ENCODE measurements at regions not wholly inside any gene's neighbourhood (a gene's known extent, or its start where the extent isn't known, plus 50 kb on each side); places are given as distances from the start of the nearest gene placed in this dataset.

- H3K9me3 ChIP-seq: no peaks in the 10 kb centered on the region
- no peak overlapping the region for H3K27ac ChIP-seq
- H3K4me3 ChIP-seq: no peak overlapping the region
- no peaks in the 10 kb centered on the region for H3K36me3 ChIP-seq (ENCODE audit: low read depth, missing control alignments)
- no peaks in the 10 kb centered on the region for H3K27me3 ChIP-seq
- TF ChIP-seq CTCF (IDR thresholded peaks at IDR 0.05) (no peak), POLR2A (IDR thresholded peaks at IDR 0.05) (no peak)
- DNase-seq: no peak
- intact Hi-C loops (cut with DNase I; ENCODE audit: low total_unique reads): loop anchor here (10.0 kb wide), 1 partner anchor 448 kb away; no protein-coding TSS in a partner anchor
- H3K4me1 ChIP-seq: no peaks in the 10 kb centered on the region
These were observed 109.0 kb downstream of the ZFP64 start for GRCh38 chr20:52082612-52083011.

- Histone ChIP-seq H3K9me3 (no peaks in the 10 kb centered on the region), H3K36me3 (ENCODE audit: low read depth, missing control alignments) (no peaks in the 10 kb centered on the region), H3K4me3 (no peak overlapping the region), H3K27ac (no peak overlapping the region), H3K27me3 (no peaks in the 10 kb centered on the region), H3K4me1 (no peaks in the 10 kb centered on the region)
- DNase-seq: no peak
- 73 to 82% methylated on average over 2 of the region's 2 CpGs for WGBS, 2 donors
- no peak for TF ChIP-seq POLR2A (IDR thresholded peaks at IDR 0.05)
- intact Hi-C loops (cut with DNase I; ENCODE audit: low total_unique reads): loop anchor here (10.0 kb wide), 1 partner anchor 447 kb away; no protein-coding TSS in a partner anchor
These were observed 109.8 kb downstream of the ZFP64 start for GRCh38 chr20:52081791-52082190.

GRCh38 chr20:52081066-52081465, 110.5 kb downstream of the ZFP64 start:
- no peaks in the 10 kb centered on the region for H3K9me3 ChIP-seq
- intact Hi-C loops (cut with DNase I; ENCODE audit: low total_unique reads): loop anchor here (10.0 kb wide), 1 partner anchor 446 kb away; no protein-coding TSS in a partner anchor
- H3K27ac ChIP-seq: no peak overlapping the region
- DNase-seq: no peak
- 76 to 78% methylated on average over 5 of the region's 5 CpGs for WGBS, 2 donors
- H3K4me3 ChIP-seq: no peak overlapping the region
- H3K27me3 ChIP-seq: no peaks in the 10 kb centered on the region
- H3K4me1 ChIP-seq: no peaks in the 10 kb centered on the region
- no peaks in the 10 kb centered on the region for H3K36me3 ChIP-seq (ENCODE audit: low read depth, missing control alignments)
- TF ChIP-seq POLR2A (IDR thresholded peaks at IDR 0.05) (no peak), CTCF (IDR thresholded peaks at IDR 0.05) (no peak)

- Histone ChIP-seq H3K4me3 (no peak overlapping the region), H3K4me1 (no peaks in the 10 kb centered on the region), H3K9me3 (no peaks in the 10 kb centered on the region), H3K36me3 (ENCODE audit: low read depth, missing control alignments) (no peaks in the 10 kb centered on the region), H3K27ac (no peak overlapping the region), H3K27me3 (no peaks in the 10 kb centered on the region)
- no peak for DNase-seq
- no peak for TF ChIP-seq CTCF (IDR thresholded peaks at IDR 0.05)
- TF ChIP-seq POLR2A (IDR thresholded peaks at IDR 0.05): no peak
- WGBS, 2 donors: 77 to 92% methylated on average over 4 of the region's 4 CpGs
- intact Hi-C loops (cut with DNase I; ENCODE audit: low total_unique reads): no loop called here
These were observed 113.3 kb downstream of the ZFP64 start for GRCh38 chr20:52078289-52078688.

GRCh38 chr20:52076164-52076563, 115.4 kb downstream of the ZFP64 start:
- H3K27me3 ChIP-seq: no peaks in the 10 kb centered on the region
- H3K27ac ChIP-seq: no peak overlapping the region
- WGBS, 2 donors: 94 to 98% methylated on average over 2 of the region's 2 CpGs
- no peak overlapping the region for H3K4me3 ChIP-seq
- no peaks in the 10 kb centered on the region for H3K9me3 ChIP-seq
- no peak for DNase-seq
- no peak for TF ChIP-seq CTCF (IDR thresholded peaks at IDR 0.05)
- no peak for TF ChIP-seq POLR2A (IDR thresholded peaks at IDR 0.05)
- intact Hi-C loops (cut with DNase I; ENCODE audit: low total_unique reads): no loop called here
- H3K36me3 ChIP-seq (ENCODE audit: low read depth, missing control alignments): no peaks in the 10 kb centered on the region
- no peaks in the 10 kb centered on the region for H3K4me1 ChIP-seq

Data from testis (tissue), 2 donors.